HK-2 (cell line): ENCODE measurements at regions not wholly inside any gene's neighbourhood (a gene's known extent, or its start where the extent isn't known, plus 50 kb on each side); places are given as distances from the start of the nearest gene placed in this dataset.
"Not testable (repeated sequence)": the region's sequence is repeated elsewhere in the genome, so short reads cannot be mapped to it uniquely, and the experiment has no call there.

Experiments
- DNase-seq: peaks from one replicate; pipeline ENCODE4 v3.0.0-alpha.2; 2018; ENCODE audit not compliant: unreplicated experiment

GRCh38 chr2:145423809-145424208 lies 903.9 kb upstream of the ZEB2 start:
- DNase-seq, result no peak

- no peak for DNase-seq
Observed at GRCh38 chr2:145422576-145422975, 902.7 kb upstream of the ZEB2 start.

DNA sequence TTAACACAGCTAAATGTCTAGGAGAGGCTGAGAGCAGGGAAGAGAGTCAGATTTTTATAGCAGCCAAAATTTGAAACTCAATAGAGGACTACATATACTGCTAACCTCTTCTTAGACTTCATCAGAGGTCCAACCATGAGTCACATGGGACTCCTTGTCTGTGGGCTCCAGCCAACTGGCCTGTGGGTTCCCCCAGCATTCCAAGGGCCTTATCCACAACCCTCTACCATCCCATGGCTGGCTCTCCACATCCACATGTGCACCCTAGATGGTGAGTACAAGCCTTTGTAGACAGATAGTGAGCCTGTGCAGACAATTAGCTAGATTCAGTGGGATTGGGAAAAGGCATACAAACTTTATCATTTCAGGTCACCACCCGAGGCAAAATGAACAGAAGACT lies 901.9 kb upstream of the ZEB2 start:
- DNase-seq, result no peak

DNA sequence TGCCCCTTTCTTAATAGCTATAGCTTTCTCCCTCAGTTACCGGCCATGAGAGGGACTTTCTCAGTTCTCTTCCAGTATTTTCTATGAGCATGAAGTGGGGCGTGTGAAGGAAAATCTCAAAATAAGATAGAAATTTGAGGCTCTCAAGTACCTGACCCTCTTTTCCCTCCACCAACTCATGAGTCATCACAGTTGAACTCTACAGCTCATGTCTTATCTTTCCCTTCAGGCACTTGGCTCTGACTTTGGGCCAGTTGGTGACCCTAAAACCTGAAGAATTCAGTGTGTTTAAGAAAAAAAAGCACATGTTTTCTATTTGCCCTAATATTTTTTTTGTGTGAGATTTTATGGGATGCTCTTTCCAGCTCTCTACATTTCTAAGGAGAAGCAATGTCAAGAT lies 896.7 kb upstream of the ZEB2 start:
- no peak for DNase-seq

DNA sequence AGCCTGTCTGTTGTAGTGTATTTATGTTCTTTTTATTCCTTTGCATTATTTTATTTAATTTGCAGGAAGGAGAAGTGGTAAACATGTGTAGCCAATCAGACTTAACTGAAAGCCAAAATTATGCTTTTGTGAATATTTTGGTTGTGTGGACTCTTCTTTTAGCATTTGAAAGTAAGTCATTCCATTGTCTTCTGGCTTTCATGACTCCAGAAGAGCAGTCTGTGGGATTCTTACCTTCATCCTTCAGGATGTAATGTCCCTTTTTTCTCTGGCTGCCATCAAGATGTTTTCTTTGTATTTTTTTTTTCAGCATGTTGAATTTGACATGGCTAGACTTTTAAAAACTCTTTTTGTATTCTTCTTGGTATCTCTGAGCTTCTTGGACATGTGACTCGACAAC lies 895.2 kb upstream of the ZEB2 start:
- DNase-seq, result no peak

GRCh38 chr2:145413261-145414030 lies 893.5 kb upstream of the ZEB2 start:
- no peak for DNase-seq

- no peak for DNase-seq
Observed at GRCh38 chr2:145412155-145412554, 892.2 kb upstream of the ZEB2 start.

DNA sequence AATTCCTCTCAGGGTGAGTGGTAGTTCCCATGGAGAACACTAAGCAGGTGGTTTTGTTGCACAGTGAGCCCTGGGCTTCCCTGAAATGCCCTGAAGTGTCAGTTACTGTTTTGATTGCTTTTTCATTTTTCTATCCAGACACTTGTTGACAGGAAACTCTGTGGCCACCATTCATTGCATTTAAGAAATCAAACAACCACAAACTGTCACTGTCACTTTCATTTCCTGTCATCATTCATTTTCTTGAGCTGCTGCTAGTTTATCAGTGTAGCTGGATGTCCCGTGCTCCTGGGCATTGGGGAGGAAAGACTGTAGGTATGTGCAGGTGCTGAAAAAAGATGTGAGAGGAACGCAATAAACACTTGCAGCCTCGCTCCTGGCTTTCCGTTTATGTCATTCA lies 891.6 kb upstream of the ZEB2 start:
- no peak for DNase-seq

- DNase-seq, result no peak
Observed at GRCh38 chr2:145410086-145410485, 890.2 kb upstream of the ZEB2 start.

GRCh38 chr2:145408980-145409379 lies 889.1 kb upstream of the ZEB2 start:
- DNase-seq, result no peak

DNA sequence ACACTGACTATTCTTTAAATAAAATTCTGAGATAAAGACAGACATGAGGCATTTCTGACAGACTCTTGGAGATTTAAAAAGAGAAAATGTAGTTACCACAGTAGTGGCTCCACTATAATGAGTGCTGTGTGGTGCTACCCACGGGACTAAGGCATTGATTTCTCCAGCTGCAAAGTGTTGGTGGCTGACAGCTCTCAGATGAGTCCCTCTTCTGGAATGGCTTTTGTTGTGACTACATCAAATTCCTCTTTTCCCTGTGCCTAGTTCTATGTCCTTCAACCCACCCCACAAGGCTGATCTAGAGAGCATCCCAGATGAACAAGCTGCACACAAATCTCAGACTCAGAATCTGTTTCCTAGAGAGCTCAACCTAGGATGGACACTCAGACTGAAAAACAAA lies 884.8 kb upstream of the ZEB2 start:
- no peak for DNase-seq

DNA sequence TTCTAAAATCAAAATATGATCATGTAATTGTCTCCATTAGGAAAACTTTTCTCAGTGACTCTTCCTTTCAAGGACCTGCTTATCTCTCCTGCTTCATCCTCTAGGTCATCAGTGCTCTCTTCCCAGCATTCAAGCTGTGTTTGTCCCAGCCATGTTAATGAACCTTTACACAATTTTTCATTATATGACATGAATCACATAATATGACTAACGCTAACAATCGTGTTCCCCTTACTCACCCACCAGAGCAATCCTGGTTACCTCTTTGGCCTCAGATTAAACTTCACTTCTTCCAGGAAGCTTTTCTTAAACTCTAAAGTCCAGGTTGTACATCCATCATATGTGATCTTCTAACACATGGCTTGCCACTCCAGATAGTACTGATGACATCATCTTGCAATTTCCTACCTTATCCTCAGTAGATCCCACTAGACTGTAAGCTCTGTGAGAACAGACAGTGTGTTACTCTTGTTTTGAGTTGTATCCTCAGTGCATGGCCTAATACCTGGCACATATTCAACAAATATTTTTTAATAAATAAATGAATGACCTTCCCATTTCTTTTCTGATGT lies 882.9 kb upstream of the ZEB2 start:
- DNase-seq, result no peak

DNA sequence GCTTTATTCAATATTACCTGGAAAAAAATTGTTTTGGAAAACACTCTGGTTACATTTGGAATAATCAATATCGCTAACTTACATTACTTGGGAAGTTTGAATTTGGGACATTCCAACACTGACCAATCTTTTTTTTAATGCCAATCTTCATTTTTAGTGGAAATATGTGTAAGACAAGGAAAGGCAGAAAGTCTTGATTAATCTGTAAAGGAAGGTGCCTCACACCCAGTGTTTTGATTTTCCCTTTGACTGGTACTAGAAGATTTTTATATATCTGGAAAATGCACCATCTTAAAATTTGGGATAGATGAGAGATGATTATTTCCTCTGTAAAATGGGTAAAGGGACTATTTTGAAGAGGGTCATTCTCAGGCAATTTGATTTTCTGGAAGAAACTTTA lies 879.2 kb upstream of the ZEB2 start:
- no peak for DNase-seq

DNA sequence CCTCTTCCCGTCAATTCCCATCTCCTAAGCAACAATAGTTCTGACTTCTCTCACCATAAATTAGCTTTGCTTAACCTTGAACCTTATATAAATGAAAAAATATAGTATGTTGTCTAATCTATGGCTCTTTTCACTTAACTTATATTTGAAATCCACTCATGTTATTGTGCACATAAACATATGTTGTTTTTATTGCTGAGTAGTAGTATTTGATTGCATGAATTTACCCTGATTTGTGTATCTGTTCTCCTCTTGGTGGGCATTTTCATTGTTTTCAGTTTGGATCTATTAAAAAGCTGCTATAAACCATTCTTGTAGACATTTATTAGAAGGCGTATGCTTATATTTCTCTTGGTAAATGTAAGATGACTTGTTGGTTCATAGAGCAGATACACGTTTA lies 874.3 kb upstream of the ZEB2 start:
- no peak for DNase-seq

DNA sequence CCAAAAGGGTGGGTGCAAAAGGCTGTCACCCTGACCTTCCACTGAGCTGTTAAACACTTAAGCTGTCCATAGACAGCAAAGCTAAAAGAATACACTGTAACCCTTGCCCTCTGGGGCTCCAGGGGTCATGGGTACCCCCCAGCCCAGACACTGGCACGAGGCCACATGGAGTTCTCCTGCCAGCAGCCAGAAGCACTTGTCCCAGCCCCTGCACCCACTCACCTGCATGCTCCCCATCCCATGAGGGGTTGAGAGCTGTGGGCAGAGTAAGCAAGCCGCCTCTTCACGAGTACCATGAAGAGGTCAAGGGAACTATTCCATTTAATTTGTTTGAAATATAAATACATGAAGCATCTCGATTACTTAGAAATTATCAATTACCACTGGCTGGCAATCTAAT lies 867.1 kb upstream of the ZEB2 start:
- DNase-seq, result no peak

DNA sequence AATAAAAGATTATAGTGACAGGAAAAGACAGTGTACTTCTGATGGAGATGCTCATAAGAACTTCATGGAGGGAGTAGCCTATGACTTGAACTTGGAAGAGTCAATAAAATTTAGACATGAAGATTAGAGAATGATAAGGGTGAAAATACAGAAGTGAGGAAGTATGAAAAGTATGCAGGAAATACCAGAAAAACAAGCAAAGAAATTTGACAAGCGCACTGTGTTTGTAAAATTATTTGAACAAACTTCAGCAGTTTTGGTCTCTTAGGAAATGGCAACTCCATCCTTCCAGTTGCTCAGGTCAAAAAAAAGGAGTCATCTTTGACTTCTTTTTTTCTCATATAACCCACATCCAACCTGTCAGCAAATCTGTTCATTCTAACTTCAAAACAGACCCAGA lies 864.0 kb upstream of the ZEB2 start:
- no peak for DNase-seq

GRCh38 chr2:145380436-145381017 lies 860.6 kb upstream of the ZEB2 start:
- DNase-seq, result no peak

GRCh38 chr2:145379934-145380333 lies 860.0 kb upstream of the ZEB2 start:
- DNase-seq, result no peak

GRCh38 chr2:145374165-145374564 lies 854.2 kb upstream of the ZEB2 start:
- DNase-seq, result no peak

GRCh38 chr2:145367334-145367733 lies 847.4 kb upstream of the ZEB2 start:
- not testable (repeated sequence) for DNase-seq

DNA sequence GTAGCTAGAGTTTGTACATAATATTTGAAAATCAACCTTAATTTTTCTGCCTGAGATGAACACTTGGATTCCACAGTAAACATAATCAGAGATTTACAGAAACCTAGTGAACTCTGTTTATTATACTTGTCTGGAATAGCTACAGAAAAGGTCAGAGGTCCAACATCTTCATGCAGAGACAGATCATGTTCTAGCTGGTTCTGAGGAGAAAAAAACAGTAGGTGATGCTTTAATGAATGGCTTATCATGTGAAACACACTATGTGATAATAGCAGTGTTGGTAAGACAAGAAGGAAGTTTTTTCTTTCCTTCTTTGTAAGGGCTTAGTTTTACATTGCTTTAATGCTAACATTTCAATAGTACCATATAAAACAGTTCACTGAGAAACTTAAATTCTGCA lies 846.4 kb upstream of the ZEB2 start:
- no peak for DNase-seq

- no peak for DNase-seq
Observed at GRCh38 chr2:145360129-145360790, 840.3 kb upstream of the ZEB2 start.

DNA sequence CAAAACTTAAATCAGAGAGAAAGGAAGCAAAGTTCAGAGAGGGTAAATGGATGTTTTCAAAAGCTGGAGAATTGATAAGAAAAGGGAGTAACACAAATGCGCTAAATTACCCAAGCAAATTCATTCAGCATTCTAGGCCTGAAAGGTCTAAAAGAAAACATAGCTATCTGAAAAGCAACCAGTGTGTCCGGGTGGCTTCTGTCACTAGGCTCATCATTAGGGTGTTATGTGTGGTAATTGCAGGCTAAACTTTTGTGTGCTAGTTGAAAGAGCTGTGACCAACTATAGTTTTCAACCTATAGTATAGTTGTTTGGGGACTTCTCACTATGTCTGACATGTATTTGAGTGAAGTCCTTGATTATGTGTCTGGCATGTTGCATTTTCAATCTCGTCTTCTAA lies 839.6 kb upstream of the ZEB2 start:
- DNase-seq, result no peak
